GM20431 (cell line): ENCODE measurements at regions not wholly inside any gene's neighbourhood (a gene's known extent, or its start where the extent isn't known, plus 50 kb on each side); places are given as distances from the start of the nearest gene placed in this dataset.

ENCODE experiments used
- in situ Hi-C: fragments of 300-500 bp; cut with MseI, MboI; formaldehyde crosslinking; loops from one replicate; pipeline ENCODE4 v1.15.0; 2020; ENCODE audit warnings: low sequenced_read_pairs; ENCODE audit not compliant: unreplicated experiment

GRCh38 chr9:26346942-26347477 is 545.6 kb downstream of the CAAP1 start:
- in situ Hi-C loops, result no loop called here

GRCh38 chr9:26341545-26341944 is 551.1 kb downstream of the CAAP1 start:
- in situ Hi-C loops, result no loop called here

GRCh38 chr9:26339796-26340195 is 552.8 kb downstream of the CAAP1 start:
- in situ Hi-C loops, result no loop called here

GRCh38 chr9:26335116-26335515 is 557.5 kb downstream of the CAAP1 start:
- in situ Hi-C loops, result no loop called here

- in situ Hi-C loops, result no loop called here
These were observed 557.9 kb downstream of the CAAP1 start for GRCh38 chr9:26334706-26335105.

- in situ Hi-C loops, result no loop called here
These were observed 561.4 kb downstream of the CAAP1 start for GRCh38 chr9:26331223-26331622.

GRCh38 chr9:26329974-26330373 is 562.6 kb downstream of the CAAP1 start:
- in situ Hi-C loops, result no loop called here

- in situ Hi-C loops, result no loop called here
These were observed 566.0 kb downstream of the CAAP1 start for GRCh38 chr9:26326563-26326962.

- in situ Hi-C loops, result no loop called here
These were observed 567.2 kb downstream of the CAAP1 start for GRCh38 chr9:26325444-26325829.

- in situ Hi-C loops, result no loop called here
These were observed 567.7 kb downstream of the CAAP1 start for GRCh38 chr9:26324786-26325443.

GRCh38 chr9:26321935-26322334 is 570.7 kb downstream of the CAAP1 start:
- in situ Hi-C loops, result no loop called here

GRCh38 chr9:26319859-26320258 is 572.7 kb downstream of the CAAP1 start:
- in situ Hi-C loops, result no loop called here

- in situ Hi-C loops, result no loop called here
These were observed 579.5 kb downstream of the CAAP1 start for GRCh38 chr9:26313108-26313507.

GRCh38 chr9:26311463-26311995 is 581.1 kb downstream of the CAAP1 start:
- in situ Hi-C loops, result no loop called here

GRCh38 chr9:26310294-26310693 is 582.3 kb downstream of the CAAP1 start:
- in situ Hi-C loops, result no loop called here

- in situ Hi-C loops, result no loop called here
These were observed 584.3 kb downstream of the CAAP1 start for GRCh38 chr9:26308328-26308727.

GRCh38 chr9:26301659-26302058 is 590.9 kb downstream of the CAAP1 start:
- in situ Hi-C loops, result no loop called here

- in situ Hi-C loops, result no loop called here
These were observed 591.6 kb downstream of the CAAP1 start for GRCh38 chr9:26301046-26301445.

GRCh38 chr9:26296910-26297572 is 595.6 kb downstream of the CAAP1 start:
- in situ Hi-C loops, result no loop called here

GRCh38 chr9:26292943-26293342 is 599.7 kb downstream of the CAAP1 start:
- in situ Hi-C loops, result no loop called here

- in situ Hi-C loops, result no loop called here
These were observed 593.4 kb upstream of the TUSC1 start for GRCh38 chr9:26271495-26272122.
